ENCODE measurements at regions not wholly inside any gene's neighbourhood (a gene's known extent, or its start where the extent isn't known, plus 50 kb on each side); places are given as distances from the start of the nearest gene placed in this dataset.

DNA sequence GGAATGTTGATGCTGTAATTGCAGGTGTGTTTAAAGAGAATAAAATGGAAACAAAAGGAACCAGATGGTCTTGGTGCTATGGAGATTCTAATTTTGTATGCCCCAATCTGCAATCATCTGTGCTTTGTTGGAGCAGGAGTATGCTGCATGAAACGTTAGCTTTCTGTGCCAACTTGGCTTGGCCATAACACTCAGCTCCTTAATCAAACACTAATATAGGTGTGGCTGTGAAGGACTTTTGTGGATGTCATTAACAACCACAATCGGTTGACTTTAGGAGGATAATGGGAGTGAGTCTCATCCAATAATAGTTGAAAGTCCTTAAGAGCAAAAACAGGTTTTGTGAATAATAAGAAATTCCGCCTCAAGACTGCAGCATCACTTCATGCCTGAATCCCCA is 399.2 kb downstream of the NLGN4X start:
- Histone ChIP-seq H3K4me3 (no peak overlapping the region), H3K9me3 (replicated peaks; ENCODE audit: control insufficient read depth, insufficient read depth, low read depth, low read length) (no peaks in the 10 kb centered on the region), H4K20me1 (replicated peaks; ENCODE audit: control insufficient read depth, insufficient read depth, low read length) (no peaks in the 10 kb centered on the region), H3K27ac (ENCODE audit: extremely low read depth, low read depth, low read length) (no peak overlapping the region), H3K4me2 (ENCODE audit: insufficient read depth, low read length) (no peak overlapping the region), H3K9ac (ENCODE audit: insufficient read depth in 1 of 2, low read depth in 2 of 2, low read length in 2 of 2) (no peak overlapping the region), H3K4me1 (replicated peaks in 1 of 2; ENCODE audit: control insufficient read depth in 2 of 2, insufficient read depth in 2 of 2, low read length in 2 of 2) (no peaks in the 10 kb centered on the region), H3K36me3 (ENCODE audit: control insufficient read depth, insufficient read depth, low read length) (no peaks in the 10 kb centered on the region), H2AFZ (ENCODE audit: low read depth, low read length) (no peak overlapping the region), H3K79me2 (ENCODE audit: control insufficient read depth, insufficient read depth, low read length) (no peaks in the 10 kb centered on the region), H3K27me3 (ENCODE audit: control insufficient read depth in 2 of 2, insufficient read depth in 2 of 2, low read length in 2 of 2) (no peaks in the 10 kb centered on the region), H3K9me1 (ENCODE audit: control insufficient read depth, insufficient read depth, low read length) (no peaks in the 10 kb centered on the region)
- 0% methylated on average over 3 of the region's 3 CpGs for WGBS (ENCODE audit: insufficient coverage, low coverage, missing lambda C conversion rate)
- TF ChIP-seq HNRNPK (IDR thresholded peaks at IDR 0.05; ENCODE audit: low read depth, low read length, poor library complexity, severe bottlenecking) (no peak), ATF1 (CRISPR knock-in tag; IDR thresholded peaks at IDR 0.05) (no peak), ATF1 (tag; IDR thresholded peaks at IDR 0.05) (no peak), TEAD2 (tag; IDR thresholded peaks at IDR 0.05) (no peak)
- TF ChIP-seq, protein P1, sequence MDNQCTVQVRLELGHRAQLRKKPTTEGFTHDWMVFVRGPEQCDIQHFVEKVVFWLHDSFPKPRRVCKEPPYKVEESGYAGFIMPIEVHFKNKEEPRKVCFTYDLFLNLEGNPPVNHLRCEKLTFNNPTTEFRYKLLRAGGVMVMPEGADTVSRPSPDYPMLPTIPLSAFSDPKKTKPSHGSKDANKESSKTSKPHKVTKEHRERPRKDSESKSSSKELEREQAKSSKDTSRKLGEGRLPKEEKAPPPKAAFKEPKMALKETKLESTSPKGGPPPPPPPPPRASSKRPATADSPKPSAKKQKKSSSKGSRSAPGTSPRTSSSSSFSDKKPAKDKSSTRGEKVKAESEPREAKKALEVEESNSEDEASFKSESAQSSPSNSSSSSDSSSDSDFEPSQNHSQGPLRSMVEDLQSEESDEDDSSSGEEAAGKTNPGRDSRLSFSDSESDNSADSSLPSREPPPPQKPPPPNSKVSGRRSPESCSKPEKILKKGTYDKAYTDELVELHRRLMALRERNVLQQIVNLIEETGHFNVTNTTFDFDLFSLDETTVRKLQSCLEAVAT (IDR thresholded peaks at IDR 0.05) = no peak
- BruUV-seq (replicated peaks) = no TSS peak
- intact Hi-C loops (cut with micrococcal nuclease) = no loop called here
- ChIA-PET CTCF (ENCODE audit: low intra/inter-chr PET ratio) (no interaction called here), POLR2A (no interaction called here)
- FAIRE-seq (no peak), DNase-seq (ENCODE audit: extremely low read depth in 1 of 4, low spot score in 3 of 4) (no peak), ATAC-seq (no peak)
- in situ Hi-C loops (cut with MboI) = no loop called here

DNA sequence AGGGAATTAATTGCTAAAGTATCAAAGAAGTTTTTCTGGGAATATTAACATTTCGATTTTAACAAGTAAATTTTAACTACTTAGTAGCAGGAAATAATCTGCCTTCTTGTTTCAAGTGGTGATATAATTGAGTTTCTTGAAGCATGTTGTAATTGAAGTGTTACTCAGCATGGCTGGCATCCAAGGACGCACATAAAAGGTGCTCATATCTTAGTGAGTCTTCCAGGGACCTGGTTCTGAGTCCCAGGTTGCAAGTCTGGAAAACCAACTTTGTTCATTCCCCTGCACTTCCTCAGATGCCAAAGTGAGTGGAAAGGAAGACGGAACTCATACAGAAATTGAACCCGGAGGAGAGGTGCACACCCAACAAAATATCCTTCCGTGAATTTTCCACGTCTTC is 399.6 kb downstream of the NLGN4X start:
- H4K20me1 ChIP-seq (replicated peaks; ENCODE audit: control insufficient read depth, insufficient read depth, low read length) = no peaks in the 10 kb centered on the region
- H3K4me1 ChIP-seq (replicated peaks in 1 of 2; ENCODE audit: control insufficient read depth in 2 of 2, insufficient read depth in 2 of 2, low read length in 2 of 2) = no peaks in the 10 kb centered on the region
- ATAC-seq = no peak
- BruUV-seq (replicated peaks) = no TSS peak
- no peaks in the 10 kb centered on the region for H3K79me2 ChIP-seq (ENCODE audit: control insufficient read depth, insufficient read depth, low read length)
- H3K4me3 ChIP-seq = no peak overlapping the region
- H3K27me3 ChIP-seq (ENCODE audit: control insufficient read depth in 2 of 2, insufficient read depth in 2 of 2, low read length in 2 of 2) = no peaks in the 10 kb centered on the region
- intact Hi-C loops (cut with micrococcal nuclease) = no loop called here
- DNase-seq (ENCODE audit: extremely low read depth in 1 of 4, low spot score in 3 of 4) = no peak
- ChIA-PET CTCF (ENCODE audit: low intra/inter-chr PET ratio) (no interaction called here), POLR2A (no interaction called here)
- H3K36me3 ChIP-seq (ENCODE audit: control insufficient read depth, insufficient read depth, low read length) = no peaks in the 10 kb centered on the region
- no peak overlapping the region for H3K27ac ChIP-seq (ENCODE audit: extremely low read depth, low read depth, low read length)
- H2AFZ ChIP-seq (ENCODE audit: low read depth, low read length) = no peak overlapping the region
- no peaks in the 10 kb centered on the region for H3K9me3 ChIP-seq (replicated peaks; ENCODE audit: control insufficient read depth, insufficient read depth, low read depth, low read length)
- in situ Hi-C loops (cut with MboI) = no loop called here
- WGBS (ENCODE audit: insufficient coverage, low coverage, missing lambda C conversion rate) = 4% methylated on average over 5 of the region's 6 CpGs
- no peak for FAIRE-seq
- no peak overlapping the region for H3K9ac ChIP-seq (ENCODE audit: insufficient read depth in 1 of 2, low read depth in 2 of 2, low read length in 2 of 2)
- no peak for TF ChIP-seq POLR2A (conservative IDR thresholded peaks at IDR 0.05)
- no peak for TF ChIP-seq GABPB2 (CRISPR knock-in tag; conservative IDR thresholded peaks at IDR 0.05)
- TF ChIP-seq HMGN3 (IDR thresholded peaks at IDR 0.05; ENCODE audit: borderline replicate concordance, extremely low read depth, insufficient read length, low read depth, low read length) = no peak
- no peak for TF ChIP-seq NCOA4 (IDR thresholded peaks at IDR 0.05; ENCODE audit: partially characterized antibody)
- no peak for TF ChIP-seq TAF1 (IDR thresholded peaks at IDR 0.05; ENCODE audit: control insufficient read depth, extremely low read depth, insufficient read depth, low read length, severe bottlenecking)
- TF ChIP-seq ZBTB7A (IDR thresholded peaks at IDR 0.05; ENCODE audit: borderline replicate concordance, control insufficient read depth, low read depth, low read length) = no peak
- TF ChIP-seq, protein P2, sequence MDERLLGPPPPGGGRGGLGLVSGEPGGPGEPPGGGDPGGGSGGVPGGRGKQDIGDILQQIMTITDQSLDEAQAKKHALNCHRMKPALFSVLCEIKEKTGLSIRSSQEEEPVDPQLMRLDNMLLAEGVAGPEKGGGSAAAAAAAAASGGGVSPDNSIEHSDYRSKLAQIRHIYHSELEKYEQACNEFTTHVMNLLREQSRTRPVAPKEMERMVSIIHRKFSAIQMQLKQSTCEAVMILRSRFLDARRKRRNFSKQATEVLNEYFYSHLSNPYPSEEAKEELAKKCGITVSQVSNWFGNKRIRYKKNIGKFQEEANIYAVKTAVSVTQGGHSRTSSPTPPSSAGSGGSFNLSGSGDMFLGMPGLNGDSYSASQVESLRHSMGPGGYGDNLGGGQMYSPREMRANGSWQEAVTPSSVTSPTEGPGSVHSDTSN (CRISPR knock-in tag; IDR thresholded peaks at IDR 0.05; ENCODE audit: low read depth) = no peak
- TF ChIP-seq, protein P2 (tag; conservative IDR thresholded peaks at IDR 0.05; ENCODE audit: low read depth) = no peak
- no peak overlapping the region for H3K4me2 ChIP-seq (ENCODE audit: insufficient read depth, low read length)
- H3K9me1 ChIP-seq (ENCODE audit: control insufficient read depth, insufficient read depth, low read length) = no peaks in the 10 kb centered on the region
